GM18519 (cell line): ENCODE measurements at regions not wholly inside any gene's neighbourhood (a gene's known extent, or its start where the extent isn't known, plus 50 kb on each side); places are given as distances from the start of the nearest gene placed in this dataset.

Source experiments
- ATAC-seq: cut with Tn5 transposase; IDR thresholded peaks from one replicate; pipeline ENCODE4 v1.9.1; 2021; ENCODE audit warnings: mild to moderate bottlenecking, moderate library complexity; ENCODE audit not compliant: unreplicated experiment, low FRiP score

DNA sequence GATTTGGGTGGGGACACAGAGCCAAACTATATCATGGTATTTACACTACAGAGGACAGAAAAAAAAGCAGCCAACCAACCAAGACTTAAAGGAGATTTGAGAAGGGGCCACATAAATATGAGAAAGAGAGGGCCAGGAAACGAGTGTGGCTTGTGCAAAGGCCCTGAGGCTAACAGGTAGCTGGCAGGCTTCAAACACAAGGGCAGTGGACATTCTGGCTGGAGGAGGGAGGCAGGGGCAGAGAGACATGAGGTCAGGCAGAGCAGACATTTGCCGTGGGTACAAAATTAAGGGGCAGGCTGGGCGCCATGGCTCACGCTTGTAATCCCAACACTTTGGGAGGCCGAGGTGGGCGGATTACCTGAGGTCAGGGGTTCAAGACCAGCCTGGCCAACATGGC, 278.7 kb downstream of the FOXO1 start:
- ATAC-seq, result no peak

DNA sequence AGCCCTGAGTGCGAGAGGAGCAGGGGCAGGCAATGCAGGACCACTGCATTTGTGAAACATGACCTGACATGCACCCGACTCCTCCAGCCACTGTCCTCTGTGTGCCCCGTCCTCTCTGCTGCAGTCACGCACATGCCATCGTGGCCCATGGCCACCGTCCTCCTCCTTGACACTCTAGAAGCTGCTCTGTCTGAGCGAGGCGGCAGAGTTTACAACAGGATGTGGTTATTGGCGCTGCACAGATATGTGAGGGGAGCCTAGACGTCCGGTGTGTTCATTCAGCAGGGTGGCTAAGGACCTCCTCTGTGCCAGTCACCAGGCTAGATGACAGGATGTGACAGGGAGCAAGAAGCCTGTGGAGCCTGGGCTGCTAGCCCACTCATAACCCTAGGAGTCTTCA, 277.8 kb downstream of the FOXO1 start:
- peak; percentile 96 for ATAC-seq

DNA sequence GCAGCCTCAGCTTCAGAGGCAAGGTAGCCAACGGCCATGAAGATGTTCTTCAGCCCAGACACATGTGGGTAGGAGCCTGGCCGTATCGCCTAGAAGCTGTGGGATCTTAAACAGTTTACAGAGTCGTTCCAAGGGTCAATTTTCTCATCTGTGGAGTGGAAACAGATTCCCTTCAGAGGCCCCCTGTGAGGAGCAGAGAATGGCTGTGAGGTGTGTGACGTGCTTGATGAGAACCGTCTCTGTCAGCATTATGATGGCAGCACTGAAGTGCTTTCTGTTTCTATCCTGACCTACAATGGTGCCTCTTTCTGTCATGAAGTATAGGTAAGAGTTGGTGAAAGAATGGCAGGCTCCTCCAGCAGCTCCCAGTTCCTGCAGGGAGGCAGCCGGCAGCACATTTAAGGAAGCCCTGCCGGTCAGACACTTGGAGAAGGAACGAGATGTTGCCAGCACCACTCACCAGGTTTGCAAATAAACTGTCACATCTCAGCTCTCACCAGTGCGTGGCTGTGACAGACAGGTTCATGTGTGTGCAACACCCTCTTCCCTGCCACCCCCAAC, 277.3 kb downstream of the FOXO1 start:
- ATAC-seq, result peak; percentile 43

DNA sequence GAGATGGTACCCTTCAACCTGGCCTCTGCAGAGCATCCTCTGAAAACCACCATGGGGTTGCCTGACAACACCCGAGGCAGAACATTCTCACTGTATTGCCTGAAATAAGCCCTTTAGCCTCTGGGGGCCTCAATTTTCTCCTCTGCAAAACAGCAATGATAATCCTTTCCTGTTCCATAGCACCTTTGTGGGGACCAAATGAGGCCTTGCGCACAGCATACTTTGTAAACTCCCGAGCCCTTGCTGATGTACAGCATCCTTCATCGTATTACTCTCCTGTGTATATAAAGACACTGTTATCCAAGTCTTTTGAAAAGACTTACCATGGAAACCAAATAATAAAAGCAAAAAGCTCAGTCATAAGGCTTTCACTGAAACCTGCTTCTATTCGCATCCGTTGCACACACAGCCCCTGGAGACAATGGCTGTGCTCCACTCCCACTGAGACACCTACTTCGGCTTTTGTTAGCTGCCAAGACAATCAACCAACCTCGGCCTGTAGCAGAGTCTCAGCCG, 276.0 kb downstream of the FOXO1 start:
- no peak for ATAC-seq

DNA sequence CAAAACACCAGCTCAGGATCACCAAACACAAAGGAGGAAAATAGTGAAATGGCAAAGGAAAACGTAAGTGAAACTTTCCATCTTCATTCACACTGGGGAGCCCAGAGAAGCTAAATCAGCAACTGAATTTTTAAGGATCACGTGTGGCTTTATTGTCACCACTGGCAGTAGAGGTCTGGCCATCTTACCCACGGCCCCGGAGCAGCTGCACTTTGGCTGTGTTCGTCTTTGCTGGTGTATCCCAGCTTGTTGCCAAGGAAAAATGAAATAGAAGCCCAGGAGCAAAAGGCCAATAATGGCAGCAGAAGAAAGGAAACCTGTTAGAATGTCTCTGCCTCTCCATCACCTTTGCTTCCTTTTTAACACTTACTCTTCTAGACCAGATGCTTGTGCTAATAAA, 274.7 kb downstream of the FOXO1 start:
- no peak for ATAC-seq

DNA sequence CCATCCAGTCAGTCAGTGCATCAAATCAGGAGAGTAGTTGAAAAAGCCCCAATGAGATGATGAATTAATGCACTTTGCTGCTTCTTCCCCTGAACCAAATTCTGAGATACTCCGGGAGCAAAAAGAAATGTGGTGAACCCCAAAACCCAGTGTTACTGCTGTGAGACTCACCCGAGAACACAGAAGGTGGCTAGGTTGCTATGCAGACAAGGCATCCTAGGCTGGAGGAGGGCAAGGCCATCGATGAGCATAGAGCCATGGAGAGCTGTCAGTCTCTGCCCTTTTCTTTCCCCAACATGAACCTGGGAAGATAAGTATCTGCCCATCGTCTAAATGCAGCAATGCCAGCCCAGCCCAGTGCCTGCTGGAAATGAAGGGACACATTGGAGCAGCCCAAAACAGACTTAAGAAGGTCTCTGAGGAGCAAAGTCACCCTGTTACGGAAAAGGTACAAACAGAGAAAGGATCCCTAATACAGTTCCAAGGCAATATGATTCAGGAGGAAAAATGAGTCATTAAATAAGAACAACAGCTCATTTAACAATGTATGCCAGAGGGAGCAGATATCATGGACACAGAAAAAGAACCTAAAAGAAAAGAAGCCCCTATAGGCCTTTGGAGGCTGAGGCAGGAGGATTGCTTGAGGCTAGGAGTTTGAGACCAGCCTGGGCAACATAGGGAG, 272.0 kb downstream of the FOXO1 start:
- no peak for ATAC-seq

DNA sequence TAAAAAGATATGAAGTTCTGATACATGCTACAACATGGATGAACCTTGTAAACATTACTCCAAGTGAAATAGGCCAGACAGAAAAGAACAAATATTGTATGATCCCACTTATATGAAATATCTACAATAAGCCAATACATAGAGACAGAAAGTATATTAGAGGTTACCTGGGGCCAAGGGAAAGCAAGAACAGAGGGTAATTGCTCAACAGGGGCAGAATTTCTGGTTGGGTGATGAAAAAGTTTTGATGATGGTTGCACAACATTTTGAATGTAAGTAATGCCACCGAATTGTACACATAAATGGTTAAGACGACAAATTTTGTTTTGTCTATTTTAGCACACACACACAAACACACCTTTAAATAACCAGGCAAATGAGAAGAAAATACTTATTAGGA, 268.4 kb downstream of the FOXO1 start:
- no peak for ATAC-seq

DNA sequence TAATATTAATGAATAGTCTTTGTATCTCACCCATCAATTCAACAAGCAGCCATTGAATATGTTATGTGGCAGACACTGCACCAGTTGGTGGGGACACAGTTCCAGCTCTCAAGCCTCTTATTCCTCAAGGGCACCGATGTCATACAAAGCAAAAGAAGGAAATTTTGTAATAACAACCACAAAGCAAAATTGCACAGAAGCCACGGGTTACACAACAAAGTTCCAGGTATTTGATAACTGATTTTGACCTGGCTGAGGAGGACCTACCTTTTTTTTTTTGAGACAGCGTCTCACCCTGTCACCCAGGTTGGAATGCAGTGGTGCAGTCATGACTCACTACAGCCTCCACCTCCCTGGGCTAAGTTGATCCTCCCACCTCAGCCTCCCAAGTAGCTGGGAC, 266.7 kb downstream of the FOXO1 start:
- ATAC-seq, result no peak

DNA sequence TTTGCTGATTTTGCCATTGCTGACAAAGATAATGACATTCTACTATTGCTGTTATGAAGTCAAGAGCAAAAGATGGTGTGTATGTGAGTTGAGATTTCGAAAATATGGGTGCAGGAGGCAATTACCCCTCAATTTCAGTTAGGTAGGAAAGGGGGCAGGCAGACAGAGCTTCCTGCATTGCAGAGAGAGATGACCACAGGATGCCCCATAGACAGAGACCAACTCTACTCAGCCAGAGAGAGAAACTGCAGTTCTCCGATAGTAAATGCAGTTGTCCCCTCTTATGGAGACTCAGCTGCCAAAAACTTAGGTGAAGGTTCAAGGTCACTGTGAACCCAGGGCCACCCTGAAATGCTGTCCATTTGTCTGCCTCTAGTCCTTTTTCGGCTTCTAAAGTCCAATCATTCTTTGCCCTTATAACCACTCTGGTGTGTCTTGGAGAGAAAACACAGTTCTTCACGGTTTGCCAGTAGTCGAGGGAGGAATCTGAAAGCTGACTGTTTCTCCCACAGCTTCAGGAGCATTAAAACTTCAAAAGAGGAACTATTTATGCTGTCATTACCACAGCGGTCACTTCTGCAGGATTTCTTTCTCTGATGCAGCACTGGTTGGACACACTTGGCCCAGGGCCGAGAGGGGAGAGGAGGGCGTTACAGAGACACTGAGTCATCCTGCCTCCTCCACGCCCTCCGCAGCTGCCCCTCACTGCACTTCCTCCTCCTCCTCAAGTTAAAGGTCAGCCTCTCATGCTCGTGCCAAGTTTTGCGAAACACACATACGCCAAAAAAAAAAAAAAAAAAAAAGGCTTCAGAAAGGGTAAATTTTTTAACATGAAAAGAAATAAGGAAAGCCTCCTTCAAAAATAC, 264.3 kb downstream of the FOXO1 start:
- ATAC-seq, result peak; percentile 81

DNA sequence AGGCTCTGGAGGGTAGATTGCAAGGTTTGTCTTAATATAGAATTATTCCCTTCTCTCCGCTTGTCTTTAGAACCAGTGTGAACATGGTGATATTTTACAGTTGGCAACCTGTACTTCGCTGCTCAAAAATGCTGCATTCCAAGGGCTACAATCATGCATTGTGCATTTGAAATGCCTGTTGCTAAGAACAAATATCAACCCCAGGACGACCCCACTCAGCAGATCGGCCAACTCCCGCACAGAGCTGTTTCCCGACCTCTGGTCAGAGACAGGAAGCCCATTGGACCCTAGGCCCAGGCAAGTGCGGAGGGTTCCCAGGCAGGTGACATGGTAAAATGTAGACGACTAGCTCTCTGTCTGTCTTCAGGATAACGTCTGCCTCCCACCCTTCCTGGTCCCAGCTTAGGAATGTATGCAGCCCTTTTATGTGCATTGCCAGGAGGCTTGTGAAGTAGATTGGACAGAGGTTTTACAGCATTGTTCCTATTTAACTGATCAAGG, 263.5 kb downstream of the FOXO1 start:
- ATAC-seq, result no peak

DNA sequence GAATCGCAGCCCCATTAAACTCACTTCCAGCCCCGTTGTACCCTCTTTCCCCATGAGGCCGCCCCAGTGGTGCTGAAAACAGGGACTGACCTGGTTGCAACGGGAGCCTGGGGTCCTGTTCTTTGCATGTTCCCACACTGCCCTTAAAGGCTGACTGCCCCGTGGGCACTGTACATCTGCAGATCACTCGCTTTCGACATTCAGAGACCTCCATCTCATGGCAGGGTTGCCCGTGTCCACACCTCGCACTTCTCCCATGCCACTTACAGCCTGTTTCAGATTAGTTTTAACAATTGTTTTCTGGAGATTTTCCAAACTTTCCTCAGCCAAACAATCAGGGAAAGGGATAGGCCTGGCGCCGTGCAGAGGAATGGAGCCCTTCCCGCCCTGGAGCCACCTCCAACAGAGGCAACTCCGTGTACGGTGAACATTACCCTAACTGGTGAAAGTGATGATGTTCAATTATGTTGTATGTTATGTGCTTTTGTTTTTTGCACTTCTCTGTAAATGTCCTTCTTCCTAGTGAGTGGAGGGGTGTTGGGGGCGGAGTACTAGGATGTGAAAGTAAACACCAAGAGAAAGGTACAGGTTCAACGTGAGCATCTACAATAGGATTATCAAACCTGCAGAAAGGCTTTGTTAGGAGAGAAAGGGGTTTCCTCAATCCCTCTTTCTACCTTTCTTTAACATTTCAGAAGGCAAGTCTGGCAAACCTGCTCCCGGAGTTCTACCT, 262.8 kb downstream of the FOXO1 start:
- ATAC-seq, result no peak

DNA sequence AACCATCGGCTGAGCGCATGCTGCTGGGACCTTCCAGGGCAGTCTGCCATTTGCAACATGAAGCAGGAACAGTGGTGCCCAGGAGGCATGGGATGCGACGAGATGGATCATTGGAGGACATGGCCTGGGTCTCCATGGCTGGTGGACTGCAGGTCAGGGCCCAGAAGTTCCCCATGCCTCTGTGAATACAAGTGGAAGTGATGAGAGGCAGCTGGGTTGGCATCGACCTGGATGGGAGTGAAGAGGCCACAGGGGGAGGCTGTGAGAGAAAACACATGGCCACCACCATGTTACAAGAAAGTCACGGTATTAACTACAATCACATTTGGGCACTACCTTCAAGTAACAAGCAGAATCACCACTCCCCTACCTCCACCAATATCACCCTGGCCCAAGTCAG, 262.0 kb downstream of the FOXO1 start:
- ATAC-seq, result no peak

DNA sequence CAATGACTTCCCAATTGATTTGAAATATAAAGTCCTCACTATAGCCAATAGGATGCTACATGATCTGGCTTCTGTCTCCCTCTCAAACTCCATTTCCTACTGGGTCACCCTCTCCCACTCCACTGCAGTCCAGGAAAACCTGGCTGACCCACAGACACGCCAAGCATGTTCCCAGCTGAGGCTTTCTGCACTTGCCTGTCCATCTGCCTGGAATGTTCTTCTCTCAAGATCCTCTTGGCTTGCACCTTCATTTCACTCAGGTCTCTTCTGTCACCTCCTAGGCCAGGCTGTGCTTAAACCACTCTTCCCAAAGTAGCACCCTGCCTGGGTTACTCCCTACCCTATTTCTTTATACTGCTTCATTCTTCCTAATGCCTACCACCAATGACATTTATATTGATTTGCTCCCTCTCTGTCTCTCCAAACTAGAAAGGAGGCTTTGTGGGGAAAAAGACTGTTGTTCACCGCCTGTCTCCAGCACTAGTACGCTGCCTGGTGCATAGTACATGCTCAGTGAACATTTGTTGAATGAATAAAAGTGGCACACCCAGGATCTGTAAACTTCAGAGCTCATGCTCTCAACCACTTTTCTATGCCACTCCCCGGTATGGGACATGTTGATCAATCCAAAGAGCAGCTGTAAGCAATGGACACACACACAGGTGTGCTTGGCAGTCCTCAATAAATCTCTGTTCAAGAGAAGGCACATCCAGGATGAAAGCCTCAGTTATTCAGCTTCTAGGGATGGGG, 261.3 kb downstream of the FOXO1 start:
- no peak for ATAC-seq

DNA sequence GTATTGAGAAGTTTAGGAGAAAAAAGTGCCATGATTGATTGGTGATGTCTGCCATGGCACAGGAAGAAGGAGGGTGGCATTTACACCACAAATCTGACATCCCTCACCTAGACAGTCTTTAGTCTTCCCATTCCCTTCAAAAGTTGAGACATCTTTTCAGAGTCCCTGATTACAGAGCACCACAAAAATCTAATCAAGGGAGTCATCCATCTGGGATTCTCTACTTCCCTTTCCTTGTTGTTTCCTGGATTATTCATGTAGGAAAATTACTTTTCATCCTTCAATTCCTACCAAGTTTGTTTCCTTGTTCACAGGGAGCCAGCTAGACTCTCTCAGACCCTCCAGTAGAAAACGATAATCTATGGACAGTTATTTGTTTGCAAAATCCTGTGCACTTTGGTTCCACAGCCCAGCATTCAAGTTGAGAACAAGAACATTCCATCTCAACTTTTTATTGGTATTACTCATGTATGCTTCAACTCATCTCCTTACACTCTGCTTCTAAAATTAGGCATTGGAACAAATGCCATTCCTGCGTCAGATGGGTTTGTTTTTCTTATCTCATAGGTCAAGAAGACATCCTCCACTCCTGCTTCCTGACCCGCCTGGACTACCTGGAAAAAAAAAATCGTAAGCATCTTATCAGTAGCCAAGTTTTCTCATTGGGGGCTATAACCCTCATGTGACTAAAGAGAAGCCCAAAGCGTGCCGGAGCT, 259.9 kb downstream of the FOXO1 start:
- ATAC-seq, result no peak

DNA sequence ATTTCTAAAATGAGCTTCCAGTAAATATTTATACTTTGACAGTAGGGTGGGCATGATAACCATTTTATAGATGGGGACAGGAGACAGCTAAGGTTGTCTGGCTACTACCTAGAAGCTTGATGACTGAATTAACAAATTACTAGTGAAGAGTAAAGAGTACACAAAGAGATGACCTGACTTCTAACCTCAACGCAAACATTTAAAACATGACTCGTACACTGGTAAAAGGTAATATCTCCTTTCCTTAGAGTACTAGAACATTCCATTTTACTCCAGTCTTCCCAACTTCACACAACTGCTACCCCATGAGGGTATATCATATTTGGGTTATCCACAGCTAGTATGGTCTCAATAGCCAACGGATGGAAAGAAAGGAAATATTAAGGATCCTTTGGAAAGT, 258.9 kb downstream of the FOXO1 start:
- ATAC-seq, result no peak

DNA sequence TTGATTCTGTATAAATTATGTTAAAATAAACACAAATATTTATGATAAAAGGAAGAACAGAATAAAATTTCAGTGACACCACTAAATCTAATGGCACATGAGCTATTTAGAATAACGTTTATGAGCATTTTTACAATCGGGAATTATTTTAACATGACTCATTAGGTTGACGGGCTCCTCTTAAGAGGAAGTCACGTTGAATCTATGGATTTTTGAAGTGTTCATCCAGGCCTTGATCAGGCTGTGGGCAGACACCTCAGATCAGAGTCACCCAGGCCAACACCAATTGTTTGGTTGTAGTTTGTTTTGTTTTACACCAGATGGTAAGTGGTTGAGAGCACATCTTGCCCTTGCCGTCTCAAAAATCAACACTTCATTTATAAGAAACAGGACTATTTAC, 257.8 kb downstream of the FOXO1 start:
- no peak for ATAC-seq

DNA sequence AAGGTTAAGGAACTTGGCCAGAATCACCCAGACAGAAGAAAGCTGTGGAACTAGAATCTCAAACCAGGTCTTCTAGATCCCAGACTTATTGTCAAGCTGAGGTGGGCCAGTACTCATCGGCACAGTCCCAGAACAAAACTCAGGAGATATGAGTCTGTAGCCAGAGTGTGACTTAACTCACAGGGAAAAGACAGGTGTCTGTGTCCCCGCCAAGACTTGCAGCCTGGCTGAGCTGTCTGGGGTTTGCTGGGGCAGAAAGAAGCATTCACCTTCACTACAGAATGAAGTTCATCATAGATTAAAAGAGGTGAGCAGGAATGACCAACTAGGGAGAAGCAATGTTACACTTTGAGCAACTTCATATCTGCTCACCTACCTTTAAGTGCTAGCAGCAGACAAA, 257.2 kb downstream of the FOXO1 start:
- ATAC-seq, result no peak

DNA sequence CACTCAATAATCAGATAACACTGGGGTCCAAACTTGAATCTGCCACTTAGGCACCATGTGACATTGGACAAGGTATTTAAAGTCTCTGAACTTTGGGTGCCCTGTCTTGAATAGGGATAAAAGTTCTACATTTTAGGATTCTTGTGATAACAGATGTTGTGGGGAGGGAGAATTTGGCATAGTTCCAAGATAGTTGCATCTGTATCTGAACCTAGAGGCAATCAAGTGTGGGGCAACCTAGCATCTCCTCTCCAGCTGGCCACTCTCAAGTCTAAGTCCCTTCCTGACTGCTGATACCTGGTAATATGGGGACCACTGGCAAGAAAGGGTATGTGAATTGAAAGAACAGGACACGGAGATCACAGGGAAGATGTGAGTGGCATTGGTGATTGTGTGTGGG, 256.1 kb downstream of the FOXO1 start:
- no peak for ATAC-seq

DNA sequence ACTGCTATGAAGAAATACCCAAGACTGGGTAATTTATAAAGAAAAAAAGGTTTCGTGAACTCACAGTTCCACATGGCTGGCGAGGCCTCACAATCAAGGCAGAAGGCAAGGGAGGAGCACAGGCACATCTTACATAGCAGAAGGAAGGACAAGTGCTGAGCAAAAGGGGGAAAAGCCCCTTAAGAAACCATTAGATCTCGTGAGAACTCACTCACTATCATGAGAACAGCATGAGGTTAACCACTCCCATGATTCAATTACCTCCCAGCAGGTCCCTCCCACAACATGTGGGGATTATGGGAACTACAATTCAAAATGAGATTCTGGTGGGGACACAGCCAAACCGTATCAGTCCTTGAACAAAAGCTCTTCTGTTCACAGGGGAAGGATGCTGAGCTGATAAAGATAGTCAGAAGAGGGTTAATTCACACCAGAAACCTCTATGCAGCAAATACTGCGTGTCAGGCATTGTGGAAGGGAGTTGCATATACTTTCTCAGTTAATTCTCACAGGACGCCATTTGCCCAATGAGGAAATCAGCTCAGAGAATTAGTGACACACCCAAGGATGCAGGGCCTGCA, 246.2 kb downstream of the FOXO1 start:
- no peak for ATAC-seq
